A549 (cell line): ENCODE measurements at regions not wholly inside any gene's neighbourhood (a gene's known extent, or its start where the extent isn't known, plus 50 kb on each side); places are given as distances from the start of the nearest gene placed in this dataset.

ENCODE experiments used
- ATAC-seq, 2 experiments: fragments of 200-7000 bp in 1 of 2; fragments of >200 bp in 1 of 2; cut with Nextera tagmentation in 1 of 2; cut with Tn5 transposase in 1 of 2; 3 replicates each; pipeline versions ENCODE4 v1.8.0 to v1.9.1; 2018 to 2020; ENCODE audit warnings: mild to moderate bottlenecking in 1 of 2, moderate library complexity in 1 of 2
- CTCF ChIA-PET: fragments of 300-600 bp; sonication (Branson Sonifier 250); formaldehyde crosslinking; extraction: SDS; loops from one replicate; lab custom pipeline; 2021; ENCODE audit warnings: antibody characterized with exemption, inconsistent platforms; lab: Yijun Ruan, JAX
- POLR2A ChIA-PET: fragments of 350-600 bp; formaldehyde crosslinking; extraction: SDS; loops from one replicate; lab custom pipeline; 2021; ENCODE audit warnings: antibody characterized with exemption, inconsistent platforms; lab: Yijun Ruan, JAX
- DNase-seq, 2 experiments: peaks; one replicate each; pipeline versions ENCODE4 v3.0.0 to v3.0.0-alpha.2; 2011 to 2016; ENCODE audit warnings: low read depth in 1 of 2, low spot score in 1 of 2
- FAIRE-seq: peaks from 2 replicates; lab custom pipeline; 2011; peaks lifted over from hg19 to GRCh38; lab: Jason Lieb, UNC
- H3K27ac ChIP-seq, 2 experiments: fragments of >200 bp; sonication (Bioruptor Twin); formaldehyde crosslinking; 3 replicates each; pipeline ENCODE4 v1.5.1; 2016 to 2017
- H3K4me1 ChIP-seq: fragments of >200 bp; sonication (Bioruptor Twin); formaldehyde crosslinking; 3 replicates; pipeline ENCODE4 v1.6.1; 2016
- H3K4me2 ChIP-seq: fragments of >200 bp; sonication (Bioruptor Twin); formaldehyde crosslinking; 3 replicates; pipeline ENCODE4 v1.6.1; 2016
- H3K4me3 ChIP-seq: fragments of >200 bp; sonication (Bioruptor Twin); formaldehyde crosslinking; 3 replicates; pipeline ENCODE4 v1.5.1; 2016
- H3K9me3 ChIP-seq: fragments of >200 bp; sonication (Bioruptor Twin); formaldehyde crosslinking; 3 replicates; pipeline ENCODE4 v1.6.1; 2016
- ATOH8 ChIP-seq: fragments of 250-450 bp; sonication (Bioruptor Pico); IDR thresholded peaks from 2 replicates; pipeline ENCODE4 v1.5.0; 2020; ENCODE audit warnings: low read depth, mild to moderate bottlenecking, moderate library complexity
- BCL3 ChIP-seq: fragments of >200 bp; sonication (Bioruptor Twin); formaldehyde crosslinking; IDR thresholded peaks from 3 replicates; pipeline ENCODE4 v1.6.1; 2016
- CBX8 ChIP-seq: fragments of 200-600 bp; sonication (generic); IDR thresholded peaks from 2 replicates; pipeline ENCODE4 v1.6.1; 2016
- CEBPB ChIP-seq, 2 experiments: fragments of >200 bp in 1 of 2; sonication (Bioruptor Twin) in 1 of 2; formaldehyde crosslinking in 1 of 2; IDR thresholded peaks; 2 replicates each; pipeline ENCODE4 v1.6.1; 2012 to 2016
- CHD4 ChIP-seq: fragments of 200-600 bp; sonication (generic); IDR thresholded peaks from 2 replicates; pipeline ENCODE4 v1.6.1; 2016; ENCODE audit warnings: antibody characterized with exemption, mild to moderate bottlenecking, borderline replicate concordance
- E2F6 ChIP-seq: IDR thresholded peaks from 2 replicates; pipeline ENCODE4 v1.6.1; 2012; ENCODE audit warnings: low read depth, borderline replicate concordance
- EHF ChIP-seq: fragments of 250-450 bp; sonication (Bioruptor Pico); IDR thresholded peaks from 2 replicates; pipeline ENCODE4 v1.5.0; 2020; ENCODE audit warnings: mild to moderate bottlenecking
- ELK1 ChIP-seq: fragments of 150-350 bp; IDR thresholded peaks from 2 replicates; pipeline ENCODE4 v1.6.1; 2014; ENCODE audit warnings: low read depth, mild to moderate bottlenecking, low read length
- FOSL2 ChIP-seq, 2 experiments: fragments of 450-650 bp in 1 of 2; fragments of >200 bp in 1 of 2; sonication (Bioruptor Twin) in 1 of 2; formaldehyde crosslinking; IDR thresholded peaks; 2 replicates each; pipeline versions ENCODE4 v1.5.0 to v1.6.1; 2016 to 2020; ENCODE audit warnings: mild to moderate bottlenecking in 1 of 2, moderate library complexity in 1 of 2
- HEYL ChIP-seq: fragments of 250-450 bp; sonication (Bioruptor Pico); IDR thresholded peaks from 2 replicates; pipeline ENCODE4 v1.8.0; 2021; ENCODE audit warnings: mild to moderate bottlenecking, moderate library complexity
- HMGXB4 ChIP-seq: fragments of 250-450 bp; sonication (Bioruptor Pico); IDR thresholded peaks from 2 replicates; pipeline ENCODE4 v1.5.0; 2021; ENCODE audit warnings: mild to moderate bottlenecking, moderate library complexity, borderline replicate concordance
- JUNB ChIP-seq: fragments of >200 bp; sonication (Bioruptor Twin); formaldehyde crosslinking; IDR thresholded peaks from 2 replicates; pipeline ENCODE4 v1.6.1; 2016
- KDM5A ChIP-seq: fragments of 200-600 bp; sonication (generic); IDR thresholded peaks from 2 replicates; pipeline ENCODE4 v1.6.1; 2016; ENCODE audit warnings: antibody characterized with exemption, mild to moderate bottlenecking
- MAFK ChIP-seq: fragments of 450-650 bp; IDR thresholded peaks from 2 replicates; pipeline ENCODE4 v1.6.1; 2014; ENCODE audit not compliant: partially characterized antibody
- NR3C1 ChIP-seq: fragments of >200 bp; sonication (Bioruptor Twin); formaldehyde crosslinking; IDR thresholded peaks from 3 replicates; pipeline ENCODE4 v1.6.1; 2017
- PBX3 ChIP-seq: IDR thresholded peaks from 2 replicates; pipeline ENCODE4 v1.6.1; 2012
- PHF8 ChIP-seq: fragments of 200-600 bp; sonication (generic); IDR thresholded peaks from 2 replicates; pipeline ENCODE4 v1.6.1; 2016; ENCODE audit warnings: low read depth, mild to moderate bottlenecking, antibody characterized with exemption, moderate library complexity, borderline replicate concordance
- RAD21 ChIP-seq, 2 experiments: fragments of >200 bp in 1 of 2; sonication (Bioruptor Twin) in 1 of 2; formaldehyde crosslinking in 1 of 2; IDR thresholded peaks in 1 of 2; conservative IDR thresholded peaks in 1 of 2; 2 replicates in 1 of 2; 3 replicates in 1 of 2; pipeline ENCODE4 v1.6.1; 2012 to 2018; ENCODE audit warnings: inconsistent platforms in 1 of 2
- RARB ChIP-seq: fragments of 250-450 bp; sonication (Bioruptor Pico); IDR thresholded peaks from 2 replicates; pipeline ENCODE4 v1.8.0; 2021; ENCODE audit warnings: mild to moderate bottlenecking, moderate library complexity
- RNF2 ChIP-seq: fragments of 200-600 bp; sonication (generic); IDR thresholded peaks from 2 replicates; pipeline ENCODE4 v1.6.1; 2016; ENCODE audit warnings: low read depth, mild to moderate bottlenecking, antibody characterized with exemption, moderate library complexity, borderline replicate concordance
- SMC3 ChIP-seq: fragments of >200 bp; sonication (Bioruptor Twin); formaldehyde crosslinking; IDR thresholded peaks from 3 replicates; pipeline ENCODE4 v1.6.1; 2018; ENCODE audit warnings: inconsistent platforms
- TFCP2L1 ChIP-seq: fragments of 250-450 bp; sonication (Bioruptor Pico); IDR thresholded peaks from 2 replicates; pipeline ENCODE4 v1.5.0; 2021; ENCODE audit warnings: mild to moderate bottlenecking
- ZSCAN20 ChIP-seq: fragments of 250-450 bp; sonication (Bioruptor Pico); IDR thresholded peaks from 2 replicates; pipeline ENCODE4 v1.8.0; 2022; ENCODE audit warnings: mild to moderate bottlenecking, moderate library complexity
- WGBS: methylation state at CpG from one replicate; pipeline ENCODE4 v1.1.6; 2017; ENCODE audit errors: missing lambda C conversion rate; 5-methylcytosine and 5-hydroxymethylcytosine counted together

- no peak for TF ChIP-seq TFCP2L1
- no peak for TF ChIP-seq KDM5A
- no peak for TF ChIP-seq BCL3
- FAIRE-seq = no peak
- POLR2A ChIA-PET = no interaction called here
Observed at GRCh38 chr18:68233018-68233417, 481.9 kb downstream of the TMX3 start.

GRCh38 chr18:68229351-68229750 lies 485.6 kb downstream of the TMX3 start:
- no peak for ATAC-seq

More at GRCh38 chr18:68233018-68233417, 481.9 kb downstream of the TMX3 start:
- no peaks in the 10 kb centered on the region for H3K9me3 ChIP-seq
- CTCF ChIA-PET = no interaction called here
- H3K4me3 ChIP-seq = no peak overlapping the region
- H3K4me2 ChIP-seq = no peak overlapping the region
- DNase-seq (no peak), ATAC-seq (no peak)
- no peaks in the 10 kb centered on the region for H3K4me1 ChIP-seq
- WGBS = 11% methylated on average over 1 of the region's 1 CpG
- no peak overlapping the region for H3K27ac ChIP-seq

GRCh38 chr18:68221111-68221724 lies 493.7 kb downstream of the TMX3 start:
- Histone ChIP-seq H3K4me3 (no peak overlapping the region), H3K4me2 (no peak overlapping the region), H3K9me3 (no peaks in the 10 kb centered on the region), H3K27ac (no peak overlapping the region), H3K4me1 (no peaks in the 10 kb centered on the region)
- DNase-seq (no peak), ATAC-seq (no peak), FAIRE-seq (no peak)
- ChIA-PET POLR2A (no interaction called here), CTCF (no interaction called here)
- no peak for TF ChIP-seq ZSCAN20 (CRISPR knock-in tag)
- no peak for TF ChIP-seq RARB (CRISPR knock-in tag)
- no peak for TF ChIP-seq TFCP2L1
- TF ChIP-seq ELK1 = no peak
- TF ChIP-seq PBX3 = no peak
- TF ChIP-seq HMGXB4 (CRISPR knock-in tag) = no peak
- TF ChIP-seq CEBPB (IDR thresholded peaks at IDR 0.05) = no peak
- TF ChIP-seq PHF8 = no peak
- no peak for TF ChIP-seq RAD21 (conservative IDR thresholded peaks at IDR 0.05 in 1 of 2, IDR thresholded peaks at IDR 0.05 in 1 of 2)
- no peak for TF ChIP-seq CHD4
- TF ChIP-seq MAFK = no peak
- no peak for TF ChIP-seq EHF
- no peak for TF ChIP-seq SMC3
- TF ChIP-seq JUNB = no peak
- no peak for TF ChIP-seq KDM5A
- no peak for TF ChIP-seq NR3C1
- no peak for TF ChIP-seq E2F6
- no peak for TF ChIP-seq RNF2
- WGBS = 5% methylated on average over 1 of the region's 1 CpG

More at GRCh38 chr18:68229351-68229750, 485.6 kb downstream of the TMX3 start:
- DNase-seq = no peak
- POLR2A ChIA-PET = no interaction called here
- TF ChIP-seq MAFK (no peak), CBX8 (no peak), FOSL2 (IDR thresholded peaks at IDR 0.05) (no peak), FOSL2 (CRISPR knock-in tag; IDR thresholded peaks at IDR 0.05) (no peak), ATOH8 (CRISPR knock-in tag) (no peak), ELK1 (no peak), HEYL (CRISPR knock-in tag) (no peak)
- TF ChIP-seq, all 56 proteins: peak for 0
- no peaks in the 10 kb centered on the region for H3K4me1 ChIP-seq
- CTCF ChIA-PET = no interaction called here
- WGBS = 4% methylated on average over 8 of the region's 8 CpGs
- no peak overlapping the region for H3K4me2 ChIP-seq
- H3K9me3 ChIP-seq = no peaks in the 10 kb centered on the region
- no peak for FAIRE-seq
- no peak overlapping the region for H3K27ac ChIP-seq
- no peak overlapping the region for H3K4me3 ChIP-seq
